ENCODE measurements at regions not wholly inside any gene's neighbourhood (a gene's known extent, or its start where the extent isn't known, plus 50 kb on each side); places are given as distances from the start of the nearest gene placed in this dataset.

- ATAC-seq (no peak), DNase-seq (ENCODE audit: low read depth, low spot score) (no peak)
- H3K4me1 ChIP-seq (ENCODE audit: control insufficient read depth, insufficient read depth, low read length), result 0 out of 2 replicates have a peak, but pooled peaks cover 5% of the 10 kb centered on the region
- no peaks in the 10 kb centered on the region for H3K36me3 ChIP-seq (ENCODE audit: control insufficient read depth, insufficient read depth, low read length)
- no peak for TF ChIP-seq REST (IDR thresholded peaks at IDR 0.05; ENCODE audit: insufficient read depth in 1 of 2, low read depth in 2 of 2, low read length in 1 of 2)
- no peak for TF ChIP-seq CTCF (IDR thresholded peaks at IDR 0.05)
- no peak for TF ChIP-seq POLR2AphosphoS5 (IDR thresholded peaks at IDR 0.05; ENCODE audit: low read depth, low read length)
- TF ChIP-seq TCF7L2 (IDR thresholded peaks at IDR 0.05; ENCODE audit: low read depth, low read length), result no peak
- TF ChIP-seq SIN3A (IDR thresholded peaks at IDR 0.05; ENCODE audit: borderline replicate concordance, insufficient read depth, low read depth, low read length), result no peak
- H3K27me3 ChIP-seq (ENCODE audit: control insufficient read depth, insufficient read depth, low read length), result no peaks in the 10 kb centered on the region
- peaks cover 20% of the 10 kb centered on the region; the same call in 1 of the 2 replicates for H3K9me3 ChIP-seq (ENCODE audit: control insufficient read depth, insufficient read depth, low read depth, low read length)
- BruUV-seq (replicated peaks), result no TSS peak
- POLR2A ChIA-PET, result no interaction called here
- CTCF ChIA-PET, result interaction anchor here (0.6 kb wide), 1 partner anchor 129 kb away, joined by 6 read pairs; no protein-coding TSS in a partner anchor
- intact Hi-C loops (cut with micrococcal nuclease; ENCODE audit: unreplicated experiment) (no loop called here), in situ Hi-C loops (cut with HindIII; ENCODE audit: low pct_unique_long_range_greater_than_20kb, low sequenced_read_pairs) (no loop called here)
- no peak overlapping the region for H3K4me3 ChIP-seq (ENCODE audit: low read depth in 2 of 2, low read length in 2 of 2)
- H3K27ac ChIP-seq (ENCODE audit: low read length), result peak overlapping the region; percentile 77
These were observed 83.1 kb upstream of the ERRFI1 start for GRCh38 chr1:8109216-8109615.

GRCh38 chr1:8107897-8108296, 81.8 kb upstream of the ERRFI1 start:
- ATAC-seq (no peak), DNase-seq (ENCODE audit: low read depth, low spot score) (no peak)
- BruUV-seq (replicated peaks), result no TSS peak
- ChIA-PET CTCF (no interaction called here), POLR2A (no interaction called here)
- Histone ChIP-seq H3K36me3 (ENCODE audit: control insufficient read depth, insufficient read depth, low read length) (no peaks in the 10 kb centered on the region), H3K27ac (ENCODE audit: low read length) (peak overlapping the region; percentile 77), H3K4me1 (ENCODE audit: control insufficient read depth, insufficient read depth, low read length) (no peaks in the 10 kb centered on the region), H3K4me3 (ENCODE audit: low read depth in 2 of 2, low read length in 2 of 2) (no peak overlapping the region), H3K9me3 (ENCODE audit: control insufficient read depth, insufficient read depth, low read depth, low read length) (peaks cover 20% of the 10 kb centered on the region; the same call in 1 of the 2 replicates), H3K27me3 (ENCODE audit: control insufficient read depth, insufficient read depth, low read length) (no peaks in the 10 kb centered on the region)
- intact Hi-C loops (cut with micrococcal nuclease; ENCODE audit: unreplicated experiment), result no loop called here
- TF ChIP-seq SIN3A (IDR thresholded peaks at IDR 0.05; ENCODE audit: borderline replicate concordance, insufficient read depth, low read depth, low read length), result no peak
- no peak for TF ChIP-seq CTCF (IDR thresholded peaks at IDR 0.05)
- no peak for TF ChIP-seq TCF7L2 (IDR thresholded peaks at IDR 0.05; ENCODE audit: low read depth, low read length)
- no peak for TF ChIP-seq REST (IDR thresholded peaks at IDR 0.05; ENCODE audit: insufficient read depth in 1 of 2, low read depth in 2 of 2, low read length in 1 of 2)
- no peak for TF ChIP-seq POLR2AphosphoS5 (IDR thresholded peaks at IDR 0.05; ENCODE audit: low read depth, low read length)
- in situ Hi-C loops (cut with HindIII; ENCODE audit: low pct_unique_long_range_greater_than_20kb, low sequenced_read_pairs), result no loop called here
